Pons (tissue), 1 donor: ENCODE measurements at regions not wholly inside any gene's neighbourhood (a gene's known extent, or its start where the extent isn't known, plus 50 kb on each side); places are given as distances from the start of the nearest gene placed in this dataset.
A peak's percentile ranks its signal among the peaks of the same experiment; 100 is the strongest.
"Not testable (repeated sequence)": the region's sequence is repeated elsewhere in the genome, so short reads cannot be mapped to it uniquely, and the experiment has no call there.

ENCODE experiments used
- DNase-seq: peaks from one replicate; pipeline ENCODE4 v3.0.0-alpha.2; 2016; ENCODE audit warnings: low spot score

DNA sequence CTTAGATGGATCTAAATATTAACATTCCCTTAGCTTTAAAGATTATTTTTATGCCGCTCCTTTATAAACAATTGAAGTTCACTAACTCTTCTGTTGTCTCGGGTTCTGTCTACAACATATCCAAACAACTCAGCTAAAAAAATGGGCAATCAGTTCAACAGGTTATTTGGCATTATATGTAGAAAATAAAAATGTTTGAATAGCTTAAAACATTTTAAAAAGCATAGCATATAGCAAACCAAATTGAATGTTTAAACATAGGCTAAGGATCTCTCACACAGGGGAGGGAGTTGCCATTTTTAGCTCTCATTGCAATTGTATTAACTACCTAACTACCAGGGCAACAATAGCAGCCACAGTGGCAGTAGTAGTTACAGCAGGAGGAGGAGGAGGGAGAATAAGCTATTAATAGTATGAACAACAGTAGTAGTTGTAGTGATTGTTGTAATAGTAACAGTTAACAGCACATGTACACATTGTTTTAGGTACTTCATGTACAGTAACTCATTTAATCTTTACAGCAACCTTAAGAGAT, 404.2 kb downstream of the KCNRG start:
- no peak for DNase-seq

DNA sequence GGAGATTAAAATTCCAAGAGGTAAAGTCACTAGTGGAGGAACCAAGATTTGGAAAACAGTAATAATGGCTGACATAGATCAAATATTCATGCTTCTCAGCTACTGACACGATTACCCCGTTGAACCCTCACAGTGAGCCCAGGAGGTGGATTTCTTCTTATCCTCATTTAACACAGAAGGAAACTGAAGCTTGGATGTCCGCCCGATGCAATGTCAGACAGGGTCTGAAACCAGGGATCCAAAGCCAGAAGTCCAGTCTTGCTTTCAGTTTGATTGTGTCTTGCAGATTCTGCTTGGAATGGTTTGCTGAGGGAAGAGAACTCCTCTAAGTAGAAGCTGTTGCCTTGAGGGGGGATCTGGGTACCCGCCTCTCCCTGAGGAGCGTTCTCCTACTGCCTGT, 404.7 kb downstream of the KCNRG start:
- peak; percentile 37 for DNase-seq

DNA sequence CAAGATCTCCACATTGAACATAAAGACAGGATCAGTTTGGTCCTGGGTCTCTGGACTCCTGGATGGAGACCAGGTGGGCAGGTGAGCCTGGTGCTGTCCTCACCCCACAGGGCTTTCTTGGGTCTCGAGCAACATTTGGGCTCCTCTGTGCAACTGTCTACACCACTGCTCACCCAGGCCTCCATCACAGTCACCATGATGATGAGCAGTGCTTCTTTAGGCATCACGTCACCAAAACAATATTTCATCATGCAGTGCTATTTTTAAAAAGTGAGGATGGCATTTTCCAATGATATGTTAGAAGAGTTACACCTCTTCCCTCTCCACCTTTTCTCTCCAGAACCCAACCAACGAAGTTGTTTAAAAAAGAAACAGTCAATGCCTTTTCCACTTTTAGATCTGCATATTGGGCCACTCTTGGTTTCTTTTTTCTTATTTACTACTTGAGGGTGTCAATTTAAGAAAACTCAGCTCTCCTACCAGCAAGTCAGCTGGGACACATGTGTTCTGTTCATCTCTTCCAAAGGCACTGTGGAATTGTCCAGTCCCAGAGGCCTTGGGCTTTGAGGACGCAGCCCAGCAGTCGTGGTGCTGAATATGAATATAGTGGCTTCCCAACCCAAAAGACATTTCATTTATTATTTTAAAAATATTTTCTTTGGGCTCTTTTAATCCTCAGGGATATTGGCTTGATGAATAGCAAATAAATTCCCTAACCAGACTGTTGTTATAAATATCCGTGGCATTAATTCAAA, 405.7 kb downstream of the KCNRG start:
- no peak for DNase-seq

GRCh38 chr13:50421473-50422130, 406.4 kb downstream of the KCNRG start:
- no peak for DNase-seq

- DNase-seq = no peak
Measured at GRCh38 chr13:50422181-50423148, 407.2 kb downstream of the KCNRG start.

DNA sequence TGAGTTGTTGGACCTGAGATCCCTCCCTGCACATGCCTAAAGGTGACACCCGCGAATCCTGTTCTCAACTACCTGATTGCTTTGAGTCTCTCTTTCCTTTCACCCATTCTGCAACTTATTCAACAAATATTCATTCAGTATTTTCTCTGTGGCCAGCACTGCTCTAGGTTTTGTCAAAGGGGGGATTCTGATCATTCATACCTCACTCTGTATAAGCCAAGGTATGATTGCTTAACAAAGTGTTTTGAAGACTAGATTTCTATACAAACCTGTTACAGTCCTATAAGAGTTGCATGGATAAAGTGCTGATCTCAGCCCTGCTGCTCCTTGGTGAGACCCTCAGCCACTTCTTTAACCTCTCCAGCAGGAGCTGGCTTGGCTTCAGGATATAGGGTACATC, 409.7 kb downstream of the KCNRG start:
- no peak for DNase-seq

DNA sequence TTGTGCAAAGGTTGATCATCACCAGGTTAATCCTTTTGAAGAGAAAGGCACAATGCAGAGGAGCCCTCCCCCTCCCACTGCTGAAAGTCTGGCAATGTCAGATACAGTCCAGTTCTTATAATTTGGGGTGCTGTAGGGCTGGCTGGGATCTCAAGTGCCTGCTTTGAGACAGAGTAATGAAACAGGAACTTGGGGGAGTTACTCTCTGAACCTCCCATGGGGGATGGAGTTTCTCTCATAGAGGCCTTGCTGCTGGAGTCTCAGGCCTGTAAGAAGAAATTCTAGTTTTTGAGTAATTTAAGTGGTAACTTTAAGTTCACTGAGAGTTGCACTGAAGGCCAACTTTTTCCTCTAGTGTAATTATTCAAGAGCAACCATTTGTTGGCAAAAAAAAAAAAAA, 410.5 kb downstream of the KCNRG start:
- no peak for DNase-seq

DNA sequence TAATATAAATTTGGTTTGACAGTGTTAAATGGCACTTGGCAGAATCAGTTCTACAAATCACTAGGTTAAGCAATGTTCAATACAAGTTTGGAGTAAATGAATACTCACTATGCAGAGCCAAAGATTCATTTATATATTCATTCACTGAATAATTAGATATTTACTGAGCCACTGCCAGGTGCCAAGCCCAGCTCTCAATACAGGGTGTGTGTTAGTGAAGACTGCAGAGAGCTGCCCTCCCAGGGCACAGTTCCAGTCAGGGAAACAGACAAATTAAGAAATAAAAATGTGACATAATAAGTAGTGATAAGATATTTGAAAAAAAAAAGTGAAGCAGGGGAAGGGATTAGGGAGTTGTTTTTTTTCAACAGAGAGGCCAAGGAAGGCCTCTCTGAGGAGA, 411.7 kb downstream of the KCNRG start:
- no peak for DNase-seq

DNA sequence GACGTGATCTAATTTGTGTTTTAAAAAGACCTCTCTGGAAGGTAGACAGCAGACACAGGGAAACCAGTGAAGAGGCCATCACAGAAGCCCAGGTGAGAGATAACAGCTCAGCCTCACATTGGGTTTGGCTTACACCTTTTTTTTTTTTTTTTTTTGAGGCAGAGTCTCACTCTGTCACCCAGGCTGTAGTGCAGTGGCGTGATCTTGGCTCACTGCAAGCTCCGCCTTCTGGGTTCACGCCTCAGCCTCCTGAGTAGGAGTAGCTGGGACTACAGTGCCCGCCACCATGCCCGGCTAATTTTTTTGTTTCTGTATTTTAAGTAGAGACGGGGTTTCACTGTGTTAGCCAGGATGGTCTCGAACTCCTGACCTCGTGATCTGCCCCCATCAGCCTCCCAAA, 412.3 kb downstream of the KCNRG start:
- not testable (repeated sequence) for DNase-seq

DNA sequence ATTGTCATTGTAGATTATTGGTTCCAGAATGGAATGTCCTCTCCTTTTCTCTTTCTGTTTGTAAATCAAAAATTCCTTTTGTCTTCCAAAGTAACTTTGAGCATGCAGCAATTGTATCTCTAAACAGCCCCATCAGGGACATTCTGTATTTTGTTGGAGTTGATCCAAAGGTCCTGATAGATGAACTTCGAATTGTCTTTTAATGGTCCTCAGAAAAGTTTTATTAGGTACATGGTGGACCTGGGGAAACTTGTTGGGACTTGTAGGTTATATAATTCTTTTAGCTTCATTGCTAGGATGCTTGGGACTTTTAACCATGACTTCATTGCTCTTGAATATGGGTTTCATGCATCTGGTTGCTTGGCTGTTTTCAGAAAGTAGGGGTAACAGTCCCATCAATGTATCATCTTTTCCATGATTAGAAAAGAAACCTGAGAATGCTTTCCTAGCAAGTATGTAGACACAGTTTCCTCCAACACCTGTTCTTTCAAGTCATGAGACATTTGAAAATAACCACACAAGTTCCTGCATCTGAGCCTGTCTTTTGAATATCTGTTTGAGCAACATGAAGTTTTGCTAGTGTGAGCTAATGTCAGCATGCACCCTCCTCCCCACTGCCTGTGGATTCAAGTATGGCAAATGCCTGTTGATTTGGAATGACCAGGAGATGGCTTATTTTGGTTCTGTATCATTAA, 413.1 kb downstream of the KCNRG start:
- no peak for DNase-seq

GRCh38 chr13:50435011-50435410, 408.5 kb downstream of the DLEU7 start:
- no peak for DNase-seq

GRCh38 chr13:50437252-50437651, 406.2 kb downstream of the DLEU7 start:
- DNase-seq = no peak

GRCh38 chr13:50438351-50438750, 405.1 kb downstream of the DLEU7 start:
- DNase-seq = no peak

DNA sequence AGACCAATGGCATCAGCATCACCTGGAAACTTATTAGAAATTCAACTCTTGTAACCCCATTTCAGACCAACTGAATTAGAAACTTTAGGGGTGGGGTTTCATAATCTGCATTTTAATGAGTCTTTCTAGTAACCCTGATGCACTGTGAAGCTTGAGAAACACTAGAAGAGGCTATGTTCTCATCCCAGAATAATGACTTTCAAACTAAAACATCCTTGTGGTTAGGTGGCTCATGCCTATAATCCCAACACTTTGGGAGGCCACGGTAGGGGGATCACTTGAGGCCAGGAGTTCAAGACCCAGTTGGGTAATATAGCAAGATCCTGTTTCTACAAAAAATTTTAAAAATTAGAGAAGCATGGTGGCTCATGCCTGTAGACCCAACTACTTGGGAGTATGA, 402.4 kb downstream of the DLEU7 start:
- DNase-seq = no peak

GRCh38 chr13:50444726-50445125, 398.8 kb downstream of the DLEU7 start:
- no peak for DNase-seq

GRCh38 chr13:50446611-50447010, 396.9 kb downstream of the DLEU7 start:
- no peak for DNase-seq

DNA sequence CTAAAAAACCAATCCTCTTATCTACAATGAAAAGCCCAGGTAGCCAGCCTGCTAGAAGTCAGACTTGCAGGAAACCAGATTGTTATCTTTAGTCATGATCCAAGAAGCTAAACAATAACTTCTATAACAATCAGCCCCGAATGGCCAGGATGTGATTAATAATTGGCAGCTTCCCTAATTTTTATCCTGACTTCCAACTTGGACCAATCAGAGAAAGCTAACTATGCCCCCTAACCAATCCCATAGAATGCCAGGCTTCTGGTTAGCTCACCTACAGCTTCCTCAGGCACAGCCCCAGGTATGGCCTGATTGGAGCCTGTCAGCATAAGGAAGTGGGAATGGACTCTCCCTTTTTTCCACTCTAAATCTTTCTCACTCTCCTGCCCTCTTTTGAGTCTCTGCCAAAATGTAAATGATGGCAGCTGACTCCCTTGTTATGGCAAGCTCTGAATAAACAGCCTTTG, 394.9 kb downstream of the DLEU7 start:
- no peak for DNase-seq

DNA sequence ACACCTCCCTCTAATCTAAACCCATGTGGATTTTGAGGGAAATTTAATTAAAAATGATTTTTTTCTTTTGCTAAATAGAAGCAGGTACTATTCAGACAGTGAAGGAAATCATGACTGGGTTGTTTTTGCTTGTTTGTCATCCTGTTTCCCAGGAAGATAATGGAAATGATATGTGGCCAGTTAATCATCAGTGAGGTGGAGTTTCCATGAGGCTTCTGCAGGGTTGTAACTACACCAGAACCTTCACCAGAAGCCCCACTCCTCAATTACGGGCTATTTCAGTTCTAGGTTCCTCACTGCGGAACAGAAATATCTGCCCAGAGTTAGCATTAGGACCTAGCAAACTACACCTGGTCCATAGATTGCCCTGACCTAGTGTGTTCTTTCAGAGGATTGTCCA, 394.0 kb downstream of the DLEU7 start:
- DNase-seq = no peak

- no peak for DNase-seq
Measured at GRCh38 chr13:50450279-50450678, 393.2 kb downstream of the DLEU7 start.

DNA sequence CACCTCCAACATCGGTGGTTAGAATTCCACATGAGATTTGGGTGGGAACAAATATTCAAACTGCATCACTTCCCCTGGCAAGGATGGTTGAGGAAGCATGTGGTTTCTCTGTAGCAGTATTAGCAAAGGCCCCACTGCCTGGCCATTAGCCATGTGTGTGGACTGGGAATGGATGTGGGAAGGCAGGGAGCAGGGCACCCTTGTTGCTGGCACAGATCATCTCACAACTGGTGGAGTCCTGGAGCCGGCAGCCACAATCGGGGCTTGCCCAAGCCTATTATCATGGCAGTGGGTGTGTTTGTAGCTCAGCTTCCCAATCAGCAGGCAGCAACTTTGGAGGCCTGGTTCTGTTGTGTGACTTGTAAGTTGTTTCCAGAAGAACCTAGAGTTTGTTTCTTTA, 391.9 kb downstream of the DLEU7 start:
- DNase-seq = no peak

- no peak for DNase-seq
Measured at GRCh38 chr13:50452028-50452427, 391.5 kb downstream of the DLEU7 start.

- no peak for DNase-seq
Measured at GRCh38 chr13:50452756-50453155, 390.7 kb downstream of the DLEU7 start.
